NCI-H1930 (cell line): ENCODE measurements at regions not wholly inside any gene's neighbourhood (a gene's known extent, or its start where the extent isn't known, plus 50 kb on each side); places are given as distances from the start of the nearest gene placed in this dataset.

Source experiments
- DNase-seq, 2 experiments: peaks; one replicate each; lab custom pipeline; 2025; lab: John Stamatoyannopoulos, UW

DNA sequence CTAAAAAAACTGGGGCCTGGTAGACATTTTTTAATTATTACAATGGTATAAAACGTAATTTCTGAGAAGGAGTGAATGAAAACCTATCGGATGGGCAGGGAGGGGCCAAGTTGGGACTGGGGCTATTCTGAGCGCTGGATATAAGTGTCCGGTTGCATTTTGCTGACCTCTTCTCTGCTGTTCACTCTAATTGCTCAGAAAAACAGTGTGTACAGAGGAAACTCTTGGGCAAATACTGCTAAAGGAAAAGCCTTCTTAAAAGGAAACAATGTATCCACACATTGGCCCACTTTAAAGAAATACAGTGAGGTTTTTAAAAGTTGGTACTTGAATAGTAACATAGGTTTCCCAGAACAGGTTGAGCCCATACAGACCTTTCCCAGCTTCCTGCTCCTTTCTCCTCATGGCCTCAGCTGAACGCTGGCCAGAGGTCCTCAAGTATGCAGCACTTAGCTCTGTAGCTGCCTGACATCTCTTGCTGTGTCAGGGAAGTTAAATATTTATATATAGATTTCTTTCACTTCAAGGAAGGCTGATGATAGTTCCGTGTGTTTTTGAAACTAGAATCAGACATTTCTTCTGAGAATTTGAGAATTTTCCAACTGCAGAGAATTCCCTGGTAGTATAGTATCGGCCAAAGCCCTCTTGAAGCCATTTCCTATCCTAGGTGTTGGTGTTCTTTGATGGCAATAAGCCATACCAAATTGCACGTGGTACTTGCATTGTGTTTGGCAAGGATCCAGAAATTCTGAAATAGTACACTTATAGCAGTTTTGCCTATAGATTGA is 97.1 kb upstream of the SLC4A4 start:
- DNase-seq = no peak

DNA sequence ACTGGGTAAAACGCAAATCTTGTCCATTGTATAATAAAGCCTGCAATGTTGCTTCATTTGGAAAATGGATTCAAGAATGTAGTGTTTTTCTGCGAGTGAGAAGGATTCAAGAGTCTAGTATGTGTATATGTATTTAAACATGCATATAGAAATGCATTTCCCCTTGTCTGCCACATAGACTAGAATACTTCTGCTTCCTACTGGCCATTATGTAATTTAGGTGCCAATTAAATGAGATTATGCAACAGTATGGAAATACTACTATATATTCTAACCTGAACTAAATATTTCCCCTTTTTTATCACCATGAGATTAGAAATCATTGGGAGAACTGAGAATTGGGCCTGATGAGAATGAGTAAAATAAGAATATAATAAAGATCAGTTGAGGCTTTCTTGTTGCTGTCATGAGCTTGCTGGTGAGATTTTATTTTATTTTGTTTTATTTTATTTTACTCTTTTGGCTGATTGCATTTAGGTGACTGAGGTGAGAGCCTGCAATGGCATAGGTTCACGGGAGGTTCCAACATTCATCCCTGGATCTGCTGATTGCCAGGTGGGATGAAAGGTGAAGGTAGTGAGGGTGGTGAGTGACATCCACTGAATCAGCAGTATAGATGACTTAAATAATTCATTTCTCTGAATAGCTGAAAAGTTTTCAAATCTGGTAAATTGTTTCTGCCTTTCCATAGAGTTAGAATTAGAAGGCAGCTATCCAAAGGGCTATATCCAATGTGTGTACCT is 95.6 kb upstream of the SLC4A4 start:
- DNase-seq = no peak

DNA sequence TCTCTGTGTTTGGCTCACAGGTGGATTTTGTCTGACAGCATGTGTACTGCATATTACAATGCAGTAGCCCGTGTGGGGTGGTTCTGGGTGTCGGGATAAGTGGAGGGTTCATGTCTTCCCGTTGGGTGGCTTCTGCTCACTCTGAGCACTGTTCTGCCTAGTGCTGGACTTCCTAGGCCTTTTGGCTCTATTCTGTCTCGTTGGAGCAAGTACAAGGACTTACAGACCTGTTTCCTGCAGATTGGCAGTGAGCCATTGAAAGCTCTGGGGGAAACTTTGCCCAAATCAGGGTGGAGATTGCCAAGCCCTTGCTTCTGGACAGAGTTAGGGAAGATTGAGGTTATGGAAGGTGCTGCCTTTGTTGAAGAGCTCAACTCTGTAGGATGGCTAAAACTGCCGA is 91.1 kb upstream of the SLC4A4 start:
- DNase-seq = no peak

DNA sequence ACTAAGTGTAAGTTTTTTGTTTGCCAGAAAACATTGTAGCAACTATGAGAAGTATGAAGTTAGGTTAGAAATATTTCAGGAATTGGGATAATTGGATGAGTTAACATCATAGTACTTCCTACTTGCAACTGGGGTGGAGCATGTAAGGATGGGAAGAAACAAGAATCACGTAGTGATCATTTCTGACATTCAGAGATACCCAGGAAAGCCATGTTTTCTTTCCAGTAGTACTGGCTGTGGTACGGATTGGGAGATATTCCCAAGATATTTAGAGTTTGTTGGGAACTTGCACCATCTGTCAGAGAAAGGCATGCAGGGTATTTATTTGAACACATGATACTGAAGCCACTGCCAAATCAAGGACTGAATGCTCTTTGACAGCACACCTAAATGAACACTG is 87.6 kb upstream of the SLC4A4 start:
- DNase-seq = no peak

DNA sequence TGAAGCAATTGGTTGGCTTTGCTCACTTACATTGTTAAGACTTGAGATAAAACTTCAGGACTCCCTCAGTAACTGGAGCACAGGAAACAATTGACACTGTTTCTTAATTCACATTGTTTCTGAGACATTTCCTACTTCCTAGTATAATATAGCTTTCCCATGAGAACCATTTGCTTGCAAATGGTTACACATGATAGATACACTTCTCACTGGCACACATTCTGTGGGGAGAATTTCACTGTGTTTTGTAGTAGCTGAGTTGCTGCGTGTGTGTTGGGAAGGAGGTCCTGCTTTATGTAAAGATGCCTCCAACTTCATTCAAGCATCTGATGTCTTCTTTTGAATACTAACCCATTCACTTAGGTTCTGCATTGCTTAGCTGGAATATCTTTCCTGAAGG is 85.3 kb upstream of the SLC4A4 start:
- no peak for DNase-seq

DNA sequence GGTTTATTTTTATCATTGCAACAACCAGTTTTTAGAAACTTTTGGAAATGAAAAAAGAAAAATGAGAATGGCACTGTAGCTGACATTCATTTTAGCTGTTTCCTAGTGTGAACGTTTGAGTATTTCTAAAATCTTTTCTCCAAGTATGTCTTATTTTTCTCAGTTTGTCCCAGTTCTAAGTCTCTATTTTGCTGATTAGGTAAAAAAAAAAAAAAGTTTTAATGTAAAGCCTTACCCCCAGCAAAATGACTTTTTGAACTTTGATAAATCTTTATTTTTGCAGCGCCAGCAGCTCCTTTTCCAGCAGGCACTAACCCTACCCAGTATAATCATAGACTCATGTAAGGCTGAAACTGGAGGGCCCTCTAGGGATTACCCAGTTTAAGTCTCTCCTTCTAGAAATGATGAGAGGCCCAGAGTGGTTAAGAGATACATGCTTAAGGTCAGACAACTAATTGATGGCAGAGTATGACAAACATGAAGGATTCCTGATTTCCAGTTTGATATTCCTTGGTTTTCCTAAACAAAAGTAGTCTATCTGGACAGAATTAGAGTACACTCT is 84.3 kb upstream of the SLC4A4 start:
- no peak for DNase-seq

DNA sequence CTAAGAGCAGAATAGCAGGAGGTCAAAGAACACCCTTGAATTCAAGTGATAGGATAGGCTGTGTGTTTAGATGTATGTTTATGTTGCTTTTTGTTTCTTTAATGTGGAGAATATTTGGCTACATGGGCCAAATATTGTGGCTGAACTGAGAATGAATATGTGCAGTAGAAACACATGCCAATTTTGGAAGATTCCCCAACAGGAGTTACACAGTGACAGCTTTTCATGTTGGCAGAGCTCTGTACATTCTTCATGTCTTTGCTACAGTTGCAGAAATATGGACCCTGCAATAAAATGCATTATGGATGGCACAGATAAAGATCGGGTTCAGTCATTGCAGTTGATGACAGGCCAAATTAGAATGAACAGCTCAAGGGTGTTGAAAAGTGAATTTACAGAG is 82.8 kb upstream of the SLC4A4 start:
- no peak for DNase-seq

DNA sequence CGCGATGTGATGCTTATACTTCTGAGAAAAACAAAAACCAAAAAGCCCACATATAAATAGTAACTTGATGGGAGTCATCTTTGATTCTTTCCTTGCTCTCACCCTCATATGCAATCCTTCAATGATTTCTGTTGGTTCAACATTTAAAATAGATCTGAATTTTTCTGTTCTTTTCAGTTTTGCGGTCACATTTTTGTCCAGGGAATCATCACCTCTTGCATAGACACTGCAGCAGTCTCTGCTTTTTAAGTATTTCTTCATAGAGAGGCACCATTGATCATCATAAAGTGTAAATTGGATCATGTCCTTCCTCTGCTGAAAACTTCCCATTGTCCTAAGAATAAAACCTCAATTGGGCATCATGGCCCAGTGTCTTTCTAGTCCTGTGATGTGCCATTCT is 81.1 kb upstream of the SLC4A4 start:
- no peak for DNase-seq

DNA sequence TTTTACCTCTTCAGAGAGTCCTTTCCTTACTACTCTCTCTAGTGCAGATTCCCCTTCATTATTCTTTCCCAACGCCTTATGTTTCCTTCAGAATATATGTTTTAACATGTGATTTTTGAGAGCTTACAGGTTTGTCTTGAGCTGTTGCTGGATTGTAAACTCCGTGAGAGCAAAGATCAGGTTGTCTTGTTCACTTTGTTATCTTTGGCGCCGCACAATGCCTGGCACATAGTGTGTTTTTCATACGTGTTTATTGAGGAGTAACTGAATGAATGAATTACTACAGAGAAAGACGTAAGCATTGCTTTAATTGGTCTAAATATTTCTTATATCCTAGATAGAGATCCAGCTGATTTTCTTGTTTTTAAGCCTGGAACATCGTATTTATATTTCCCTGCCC is 80.5 kb upstream of the SLC4A4 start:
- no peak for DNase-seq

DNA sequence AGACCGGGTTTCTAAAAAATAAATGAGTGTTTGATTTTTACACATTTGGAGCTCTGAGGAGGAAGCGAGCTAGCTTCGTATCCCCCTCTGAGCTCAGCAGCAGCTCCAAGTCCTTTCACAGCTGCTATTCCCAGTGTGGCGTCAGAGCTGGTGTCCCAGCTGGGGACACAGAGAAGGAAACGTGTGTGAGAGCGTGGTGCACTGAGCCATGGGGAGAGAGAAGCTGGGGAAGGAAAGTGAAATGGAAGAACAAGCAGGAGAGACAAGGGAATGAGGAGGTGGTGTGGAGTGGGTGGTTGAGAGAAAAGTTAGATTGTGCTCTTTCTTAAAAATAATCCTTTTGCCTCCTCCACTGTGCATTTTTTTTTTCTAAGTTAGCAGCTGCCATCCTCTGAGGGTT is 79.5 kb upstream of the SLC4A4 start:
- DNase-seq = no peak

DNA sequence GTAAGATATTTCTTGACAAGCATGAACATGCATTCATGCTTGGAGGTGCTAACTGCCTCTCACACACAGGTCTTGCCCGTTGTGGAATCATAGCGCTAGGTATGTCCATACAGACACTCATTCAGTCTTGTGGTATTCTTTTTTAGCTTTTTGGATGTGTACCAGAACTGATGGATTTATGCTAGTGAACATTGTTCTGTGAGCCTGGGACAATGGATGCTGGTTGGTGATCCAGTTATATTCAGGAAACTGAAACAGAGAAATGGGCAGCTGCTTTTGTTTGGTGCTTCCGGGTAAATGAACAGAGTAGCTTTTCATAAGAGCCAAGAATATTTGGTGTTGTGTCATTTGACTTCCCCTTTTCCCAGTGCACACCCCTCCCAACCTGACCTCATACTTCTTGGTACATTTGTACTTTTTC is 78.9 kb upstream of the SLC4A4 start:
- DNase-seq = no peak

DNA sequence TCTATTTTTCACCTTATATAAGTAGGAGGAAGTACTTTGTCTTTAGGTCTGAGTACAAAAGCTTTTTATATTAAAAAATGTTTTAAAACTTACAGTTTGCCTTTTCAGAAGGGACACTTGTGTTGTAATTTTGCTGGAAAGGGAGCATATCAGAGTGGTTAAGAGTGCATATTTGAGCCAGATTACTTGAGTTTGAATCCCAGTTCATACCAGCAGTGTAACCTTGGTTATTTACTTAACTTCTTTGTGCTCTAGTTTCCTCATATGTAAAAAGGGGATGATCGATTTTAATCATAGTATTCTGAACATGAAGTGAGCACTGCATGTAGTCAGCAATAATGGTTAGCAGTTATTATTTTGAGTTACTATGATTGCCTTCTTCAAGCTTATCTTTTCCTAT is 78.3 kb upstream of the SLC4A4 start:
- no peak for DNase-seq

DNA sequence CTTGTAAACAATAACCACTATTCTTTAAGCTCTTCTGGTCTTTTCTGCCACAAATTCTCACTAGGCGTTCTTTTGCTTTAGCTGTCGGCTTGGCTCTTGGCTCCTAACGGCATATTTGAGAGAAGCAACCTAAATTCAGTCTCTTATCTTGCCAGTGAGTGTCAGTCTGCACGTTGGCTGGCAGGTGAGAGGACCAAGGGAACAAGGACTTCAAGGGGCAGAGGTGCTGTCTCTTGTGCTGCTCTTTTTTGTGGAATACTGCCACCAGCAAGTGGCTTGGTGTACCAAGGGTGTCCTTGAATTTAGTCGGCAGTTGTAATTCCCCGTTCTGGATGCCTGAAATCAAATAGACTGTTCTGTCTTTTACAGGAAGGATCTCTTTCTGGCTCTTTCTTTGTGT is 77.8 kb upstream of the SLC4A4 start:
- no peak for DNase-seq

DNA sequence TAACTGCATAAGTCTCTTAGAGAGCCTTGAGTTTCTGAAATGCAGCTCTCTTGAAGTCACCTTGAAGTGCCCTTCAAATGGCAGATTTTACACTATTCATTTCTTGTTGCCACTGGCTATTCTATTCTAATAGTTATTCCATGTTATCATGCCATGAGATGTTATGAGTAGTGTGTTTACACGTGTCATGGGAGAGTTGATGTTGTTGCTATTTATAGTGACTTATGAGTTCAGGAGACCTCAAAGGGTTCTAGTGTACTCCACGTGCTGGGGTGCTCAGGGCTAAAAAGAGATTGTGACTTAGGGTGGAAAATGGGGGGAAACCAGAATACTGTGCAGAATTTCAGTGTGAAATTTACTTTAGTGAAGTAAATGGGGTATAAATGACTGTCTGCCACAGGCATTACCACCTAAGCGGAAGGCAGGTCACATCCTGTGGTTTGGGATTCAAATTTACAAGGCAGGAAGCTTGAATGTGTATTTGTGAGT is 77.1 kb upstream of the SLC4A4 start:
- no peak for DNase-seq

DNA sequence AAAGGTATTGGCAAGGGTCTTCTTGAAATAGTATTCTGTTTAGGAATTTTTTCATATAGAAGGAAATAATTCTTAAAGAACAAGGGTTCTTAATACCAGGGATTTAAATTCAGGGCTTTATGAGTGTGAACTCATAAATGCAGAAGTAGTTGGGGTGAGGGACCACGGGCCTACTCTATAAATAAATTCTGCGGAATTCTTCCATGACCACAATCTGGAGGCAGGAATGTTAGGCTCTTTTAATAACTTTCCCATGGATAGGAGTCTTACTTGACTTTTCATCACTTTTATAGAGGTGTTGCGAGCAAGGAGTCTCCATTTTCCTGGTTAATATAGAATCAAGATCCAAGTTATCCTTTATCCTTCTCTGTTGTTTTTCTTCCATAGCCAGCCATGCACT is 76.7 kb upstream of the SLC4A4 start:
- DNase-seq = no peak

DNA sequence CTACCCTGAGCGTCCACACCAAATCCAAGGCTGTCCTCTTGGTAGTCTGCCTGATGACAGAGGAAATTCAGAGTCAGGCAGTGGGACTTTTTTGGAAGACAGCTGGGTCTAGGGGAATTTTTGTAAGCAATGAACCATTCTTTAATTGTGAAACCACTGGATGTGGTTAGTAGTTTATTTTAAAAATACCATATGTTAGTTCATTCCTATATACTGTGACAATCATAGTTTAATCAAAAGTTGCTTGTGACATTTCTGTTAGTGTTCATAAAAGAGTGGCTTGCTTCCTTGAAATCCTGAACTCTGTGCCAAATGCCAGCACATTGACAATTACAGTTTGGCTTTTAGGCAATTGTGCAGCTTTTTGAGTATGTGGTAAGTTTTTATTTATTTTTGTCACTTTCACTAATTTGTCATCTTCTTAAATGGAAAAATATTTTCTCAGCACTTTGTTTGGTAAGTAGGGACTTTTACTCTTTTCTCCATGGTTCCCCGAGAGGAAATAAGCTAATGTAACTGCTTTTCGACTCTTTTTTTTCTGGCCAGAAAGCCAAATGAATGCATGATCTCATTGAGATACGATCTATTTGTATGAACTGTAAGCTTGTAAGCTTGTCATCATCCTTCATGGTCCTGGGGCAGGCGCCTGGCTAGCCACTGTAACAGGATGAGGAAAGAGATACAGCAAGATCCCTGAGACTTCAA is 72.6 kb upstream of the SLC4A4 start:
- DNase-seq = no peak

DNA sequence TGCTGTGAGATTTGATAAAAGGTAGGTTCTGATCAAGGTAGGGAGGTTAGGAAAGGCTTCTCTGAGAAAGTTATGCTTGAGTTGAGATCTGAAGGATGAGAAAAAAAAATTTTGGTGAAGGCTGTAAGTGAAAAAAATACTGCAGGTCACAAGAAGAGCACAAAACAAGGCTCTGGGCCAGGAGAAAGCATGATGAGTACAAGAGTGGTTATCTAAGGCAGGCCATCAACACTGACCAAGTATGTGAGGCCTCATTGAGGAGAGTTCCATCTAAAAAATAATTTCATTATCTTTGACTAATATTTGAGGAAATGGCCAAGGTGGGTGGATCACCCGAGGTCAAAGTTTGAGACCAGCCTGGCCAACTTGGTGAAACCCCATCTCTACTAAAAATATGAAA is 71.6 kb upstream of the SLC4A4 start:
- no peak for DNase-seq

DNA sequence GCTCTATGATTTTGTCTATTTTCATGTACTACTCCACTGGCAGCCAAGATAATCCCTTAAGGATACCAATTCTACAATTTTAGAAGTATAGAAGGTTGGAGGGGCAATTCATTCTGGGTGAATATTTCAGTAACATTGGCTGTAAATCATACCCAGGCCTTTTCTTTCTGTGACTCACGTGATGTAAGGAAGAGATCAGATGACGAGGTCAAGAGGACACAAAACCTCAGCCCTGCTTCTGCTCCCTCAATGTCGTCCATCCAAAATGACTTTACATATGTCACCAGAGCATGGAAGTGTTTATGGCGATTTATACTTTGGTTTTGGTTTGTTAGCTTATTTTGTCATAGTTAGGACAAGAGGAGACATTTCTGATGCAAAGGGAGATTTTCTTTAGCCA is 70.7 kb upstream of the SLC4A4 start:
- no peak for DNase-seq

DNA sequence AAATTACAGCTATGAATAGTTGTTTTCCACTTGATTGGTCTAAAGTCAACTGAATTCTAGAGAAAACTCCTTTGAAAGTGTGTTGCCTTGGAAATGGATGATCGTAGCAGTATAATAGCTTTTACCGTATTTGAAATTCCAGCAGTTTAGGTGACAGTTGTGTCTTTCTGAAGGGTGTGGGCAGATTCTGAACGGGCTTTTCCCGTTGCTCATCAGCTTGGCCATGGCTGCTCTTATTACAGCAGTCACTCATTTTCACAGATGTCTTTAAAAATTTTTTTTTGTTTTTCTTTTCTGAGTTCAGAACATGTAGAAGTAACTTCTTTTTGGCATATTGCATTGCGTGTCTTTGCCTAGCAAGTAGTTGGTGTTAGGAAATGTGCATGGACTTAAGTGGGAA is 69.6 kb upstream of the SLC4A4 start:
- no peak for DNase-seq

DNA sequence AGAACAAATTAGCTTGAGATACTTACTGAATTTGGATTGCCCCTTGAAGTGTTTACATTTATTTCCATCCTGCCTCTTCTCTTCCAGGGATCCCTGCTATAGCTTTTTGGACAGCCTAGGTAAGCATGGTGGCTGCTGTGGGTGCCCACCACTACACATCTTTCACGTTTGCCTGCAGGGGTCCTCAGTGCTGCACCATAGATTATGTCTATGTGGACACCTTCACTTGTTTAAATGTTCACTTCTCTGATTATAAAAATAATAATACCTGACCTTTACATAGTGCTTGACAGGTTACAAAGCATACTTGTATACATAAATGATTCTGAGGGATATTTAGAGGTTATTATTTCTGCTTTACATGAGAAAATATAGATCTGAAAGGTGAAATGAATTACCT is 67.9 kb upstream of the SLC4A4 start:
- DNase-seq = peak; percentile 5 to 16

DNA sequence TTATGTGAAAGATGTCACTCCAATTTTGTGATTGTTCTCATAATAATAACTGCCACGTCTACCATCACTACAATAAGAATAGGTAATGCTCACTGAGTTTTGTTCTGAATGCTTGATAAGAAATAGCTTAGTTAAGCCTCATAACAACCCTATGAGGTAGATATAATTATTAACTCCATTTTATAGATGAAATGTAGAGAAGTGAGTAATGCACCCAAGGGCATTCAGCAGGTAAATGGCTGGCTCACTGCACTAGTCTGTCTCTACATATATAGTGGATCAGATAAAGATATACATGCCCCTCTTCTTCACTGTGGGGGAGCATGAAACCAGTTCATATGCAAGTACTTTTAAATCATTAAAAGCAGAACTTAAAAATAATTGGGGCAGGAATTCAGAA is 65.8 kb upstream of the SLC4A4 start:
- no peak for DNase-seq

DNA sequence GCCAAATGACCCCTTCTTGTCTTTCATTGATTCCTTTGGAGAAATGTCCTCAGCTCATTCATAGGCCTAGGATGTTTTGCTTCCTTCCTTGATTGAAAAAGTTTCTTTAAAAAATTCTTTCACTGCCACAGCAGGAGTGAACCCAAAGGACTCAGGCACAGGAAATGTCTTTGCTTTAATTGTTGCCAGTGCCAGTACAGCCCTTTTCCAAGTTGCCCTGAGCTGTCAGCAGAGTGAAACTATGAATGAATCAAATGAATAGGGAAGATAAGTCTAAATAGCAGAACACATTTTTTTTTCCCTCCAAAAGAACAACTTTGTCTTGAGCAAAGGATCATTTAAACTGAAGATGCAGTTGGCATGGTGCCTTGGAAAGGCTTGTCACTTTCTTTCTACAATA is 63.8 kb upstream of the SLC4A4 start:
- no peak for DNase-seq

DNA sequence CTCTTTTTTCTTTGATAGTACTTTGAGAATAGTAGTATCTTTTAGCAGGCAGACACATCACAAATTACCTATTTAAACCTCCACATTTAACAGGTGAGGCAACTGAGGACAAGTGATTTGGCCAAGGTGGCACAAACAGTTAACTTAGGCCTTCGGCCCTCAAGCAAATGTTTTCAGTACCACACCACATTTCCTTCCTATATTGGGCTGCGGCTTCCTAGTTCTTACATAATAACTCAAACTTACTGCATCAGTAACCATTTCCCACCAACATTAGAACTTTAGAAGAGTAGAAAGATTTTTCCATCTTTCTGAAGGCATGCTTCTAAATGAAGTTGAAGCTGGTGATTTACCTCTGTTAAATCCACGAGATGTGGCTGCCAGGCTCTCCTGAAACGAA is 63.2 kb upstream of the SLC4A4 start:
- DNase-seq = no peak
